Gastroesophageal sphincter (tissue), 4 donors: ENCODE measurements at regions not wholly inside any gene's neighbourhood (a gene's known extent, or its start where the extent isn't known, plus 50 kb on each side); places are given as distances from the start of the nearest gene placed in this dataset.

ENCODE experiments used
- ATAC-seq: fragments of 150-250 bp; one replicate; pipeline ENCODE4 v1.9.1; 2016; ENCODE audit warnings: mild to moderate bottlenecking, moderate library complexity
- H3K27ac ChIP-seq, 4 donors: fragments of 200-600 bp; sonication (generic) in 3 of 4; 1 replicate in 3 of 4; 2 replicates in 1 of 4; pipeline ENCODE4 v1.5.1; 2016 to 2019
- H3K27me3 ChIP-seq: fragments of 200-600 bp; sonication (generic); one replicate; pipeline ENCODE4 v1.5.1; 2019
- H3K36me3 ChIP-seq, 2 donors: fragments of 200-600 bp; sonication (generic); one replicate each; pipeline ENCODE4 v1.5.1; 2019; ENCODE audit warnings: control low read depth in 1 of 2
- H3K4me1 ChIP-seq, 3 donors: fragments of 200-600 bp; sonication (generic); 1 replicate in 2 of 3; 2 replicates in 1 of 3; pipeline ENCODE4 v1.5.1; 2016 to 2019; ENCODE audit warnings: control low read depth in 2 of 3
- H3K4me3 ChIP-seq, 2 donors: fragments of 200-600 bp; sonication (generic); one replicate each; pipeline ENCODE4 v1.5.1; 2019; ENCODE audit warnings: mild to moderate bottlenecking in 1 of 2, moderate library complexity in 1 of 2
- H3K9me3 ChIP-seq, 3 donors: fragments of 200-600 bp; sonication (generic); one replicate each; pipeline ENCODE4 v1.5.1; 2017 to 2019; ENCODE audit warnings: control low read depth in 2 of 3
- EP300 ChIP-seq: sonication (generic); formaldehyde crosslinking; IDR thresholded peaks from one replicate; pipeline ENCODE4 v1.6.1; 2017; ENCODE audit warnings: antibody characterized with exemption, mild to moderate bottlenecking
- POLR2A ChIP-seq, 2 donors: fragments of 450-650 bp; IDR thresholded peaks; one replicate each; pipeline ENCODE4 v1.6.1; 2017; ENCODE audit warnings: antibody characterized with exemption in 2 of 2, mild to moderate bottlenecking in 2 of 2, moderate library complexity in 1 of 2
- POLR2AphosphoS5 ChIP-seq: sonication (generic); formaldehyde crosslinking; IDR thresholded peaks from one replicate; pipeline ENCODE4 v1.6.1; 2017; ENCODE audit warnings: antibody characterized with exemption
- WGBS, 2 donors: methylation state at CpG; one replicate each; pipeline ENCODE4 v1.1.5; 2018; ENCODE audit warnings: low coverage in 1 of 2; 5-methylcytosine and 5-hydroxymethylcytosine counted together
- small RNA-seq, 4 donors: library from RNA; depleted of rRNA; stranded (forward); fragments of <200 nt; gene quantifications; one replicate each; pipeline ENCODE3, GENCODE V24; 2016
- TF ChIP-seq, protein P1 (sequence below), 4 experiments: fragments of 200-600 bp in 2 of 4; fragments of 450-650 bp in 2 of 4; sonication (generic) in 1 of 4; IDR thresholded peaks; one replicate each; pipeline ENCODE4 v1.5.1; 2017 to 2019; ENCODE audit warnings: antibody characterized with exemption in 4 of 4, mild to moderate bottlenecking in 2 of 4, moderate library complexity in 2 of 4

DNA sequence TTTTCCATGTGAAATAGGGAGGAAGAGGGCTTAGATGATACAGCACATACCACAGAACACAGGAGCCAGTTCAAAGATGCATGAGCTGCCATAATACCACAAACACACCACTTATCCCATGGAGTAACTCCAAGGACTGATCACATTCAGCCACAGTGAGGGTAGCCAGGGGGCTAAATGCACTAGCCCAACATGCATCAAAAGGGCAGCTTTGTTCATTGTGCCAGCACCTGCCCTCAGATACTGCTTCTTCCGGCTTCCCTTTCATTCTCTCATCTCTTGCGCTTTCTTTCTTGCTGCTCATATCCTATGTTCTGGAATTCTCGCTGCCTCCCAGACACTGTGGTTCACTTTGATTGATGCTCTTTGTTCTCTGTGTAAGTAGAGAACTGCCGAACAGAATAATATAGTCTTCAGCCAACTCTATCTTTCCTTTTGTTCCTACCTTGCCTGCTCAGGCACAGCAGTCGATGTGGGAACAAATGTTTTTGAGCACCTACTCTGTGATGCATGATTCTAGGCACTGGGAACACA, 50.0 kb upstream of the SYT6 start:
- Histone ChIP-seq H3K9me3 (no peaks in the 10 kb centered on the region), H3K27ac (no peak overlapping the region), H3K4me3 (no peak overlapping the region), H3K27me3 (peaks cover 42% of the 10 kb centered on the region), H3K4me1 (no peaks in the 10 kb centered on the region), H3K36me3 (no peaks in the 10 kb centered on the region)
- TF ChIP-seq, protein P1, sequence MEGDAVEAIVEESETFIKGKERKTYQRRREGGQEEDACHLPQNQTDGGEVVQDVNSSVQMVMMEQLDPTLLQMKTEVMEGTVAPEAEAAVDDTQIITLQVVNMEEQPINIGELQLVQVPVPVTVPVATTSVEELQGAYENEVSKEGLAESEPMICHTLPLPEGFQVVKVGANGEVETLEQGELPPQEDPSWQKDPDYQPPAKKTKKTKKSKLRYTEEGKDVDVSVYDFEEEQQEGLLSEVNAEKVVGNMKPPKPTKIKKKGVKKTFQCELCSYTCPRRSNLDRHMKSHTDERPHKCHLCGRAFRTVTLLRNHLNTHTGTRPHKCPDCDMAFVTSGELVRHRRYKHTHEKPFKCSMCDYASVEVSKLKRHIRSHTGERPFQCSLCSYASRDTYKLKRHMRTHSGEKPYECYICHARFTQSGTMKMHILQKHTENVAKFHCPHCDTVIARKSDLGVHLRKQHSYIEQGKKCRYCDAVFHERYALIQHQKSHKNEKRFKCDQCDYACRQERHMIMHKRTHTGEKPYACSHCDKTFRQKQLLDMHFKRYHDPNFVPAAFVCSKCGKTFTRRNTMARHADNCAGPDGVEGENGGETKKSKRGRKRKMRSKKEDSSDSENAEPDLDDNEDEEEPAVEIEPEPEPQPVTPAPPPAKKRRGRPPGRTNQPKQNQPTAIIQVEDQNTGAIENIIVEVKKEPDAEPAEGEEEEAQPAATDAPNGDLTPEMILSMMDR (IDR thresholded peaks at IDR 0.05), result no peak
- TF ChIP-seq POLR2AphosphoS5 (no peak), POLR2A (IDR thresholded peaks at IDR 0.05) (no peak), EP300 (no peak)
- WGBS, 2 donors, result 43 to 59% methylated on average over 5 of the region's 5 CpGs
- ATAC-seq, result no peak

Small RNA genes in the stretch of these regions (small RNA-seq; reads per million reads assigned to genes)
- 0 reads per million in 4 donors for gene MRPL57P1
